ENCODE measurements at regions not wholly inside any gene's neighbourhood (a gene's known extent, or its start where the extent isn't known, plus 50 kb on each side); places are given as distances from the start of the nearest gene placed in this dataset.
"Not testable (repeated sequence)": the region's sequence is repeated elsewhere in the genome, so short reads cannot be mapped to it uniquely, and the experiment has no call there.

DNA sequence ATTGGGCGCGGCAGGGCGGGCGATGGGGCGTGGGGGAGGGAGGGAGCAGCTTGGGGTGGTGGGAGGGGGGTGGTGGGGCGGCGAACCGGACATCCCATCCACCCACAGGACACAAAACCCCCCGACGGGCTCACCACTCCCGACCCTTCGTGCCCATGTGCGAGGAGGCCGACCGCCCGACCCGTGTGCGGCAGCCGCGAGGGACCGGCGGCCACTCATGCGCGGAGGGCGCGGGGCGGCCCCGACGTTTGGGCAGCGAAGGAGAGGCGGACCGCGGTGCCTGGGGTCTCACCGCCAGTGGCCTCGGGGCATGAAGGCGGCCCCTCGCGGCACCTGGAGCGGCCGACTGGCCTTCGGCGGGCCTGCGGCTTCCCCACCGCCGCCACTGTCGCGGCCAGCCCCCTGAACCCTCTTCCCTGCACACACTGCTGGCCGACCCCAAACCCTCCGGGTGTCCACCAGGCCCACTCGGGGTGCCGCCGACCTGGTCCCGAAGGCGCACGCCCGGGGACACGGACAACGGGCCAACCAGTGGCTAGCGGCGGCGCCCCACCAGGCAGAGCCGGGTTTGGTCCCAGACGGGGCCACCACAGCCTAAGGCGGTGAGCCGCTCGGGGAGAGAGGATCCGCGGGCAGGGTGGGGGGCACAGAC, 94.6 kb upstream of the ANKRD30BL start:
- H3K36me3 ChIP-seq (ENCODE audit: control insufficient read depth, insufficient read depth, low read length): no peaks in the 10 kb centered on the region
- H3K27me3 ChIP-seq (replicated peaks; ENCODE audit: control insufficient read depth, insufficient read depth, low read length): no peaks in the 10 kb centered on the region
- no peak for TF ChIP-seq CTCF (IDR thresholded peaks at IDR 0.05; ENCODE audit: insufficient read depth, low read length, poor library complexity, severe bottlenecking)
- no peak overlapping the region for H3K4me3 ChIP-seq (replicated peaks; ENCODE audit: low read depth, low read length)
- DNase-seq (ENCODE audit: extremely low read depth, insufficient read length): no peak

- H3K36me3 ChIP-seq (ENCODE audit: control insufficient read depth, insufficient read depth, low read length); DNase-seq (ENCODE audit: extremely low read depth, insufficient read length); H3K27me3 ChIP-seq (replicated peaks; ENCODE audit: control insufficient read depth, insufficient read depth, low read length); H3K4me3 ChIP-seq (replicated peaks; ENCODE audit: low read depth, low read length): not testable (repeated sequence)
Observed at GRCh38 chr2:132256903-132257300, 95.2 kb upstream of the ANKRD30BL start.

- not testable (repeated sequence) for H3K27me3 ChIP-seq (replicated peaks; ENCODE audit: control insufficient read depth, insufficient read depth, low read length); H3K4me3 ChIP-seq (replicated peaks; ENCODE audit: low read depth, low read length); DNase-seq (ENCODE audit: extremely low read depth, insufficient read length); H3K36me3 ChIP-seq (ENCODE audit: control insufficient read depth, insufficient read depth, low read length)
Observed at GRCh38 chr2:132257301-132258171, 95.8 kb upstream of the ANKRD30BL start.

GRCh38 chr2:132259276-132259675, 97.5 kb upstream of the ANKRD30BL start:
- DNase-seq (ENCODE audit: extremely low read depth, insufficient read length); H3K36me3 ChIP-seq (ENCODE audit: control insufficient read depth, insufficient read depth, low read length); H3K4me3 ChIP-seq (replicated peaks; ENCODE audit: low read depth, low read length); H3K27me3 ChIP-seq (replicated peaks; ENCODE audit: control insufficient read depth, insufficient read depth, low read length): not testable (repeated sequence)

GRCh38 chr2:132265595-132265994, 103.8 kb upstream of the ANKRD30BL start:
- DNase-seq (ENCODE audit: extremely low read depth, insufficient read length); H3K4me3 ChIP-seq (replicated peaks; ENCODE audit: low read depth, low read length); H3K36me3 ChIP-seq (ENCODE audit: control insufficient read depth, insufficient read depth, low read length); H3K27me3 ChIP-seq (replicated peaks; ENCODE audit: control insufficient read depth, insufficient read depth, low read length): not testable (repeated sequence)

DNA sequence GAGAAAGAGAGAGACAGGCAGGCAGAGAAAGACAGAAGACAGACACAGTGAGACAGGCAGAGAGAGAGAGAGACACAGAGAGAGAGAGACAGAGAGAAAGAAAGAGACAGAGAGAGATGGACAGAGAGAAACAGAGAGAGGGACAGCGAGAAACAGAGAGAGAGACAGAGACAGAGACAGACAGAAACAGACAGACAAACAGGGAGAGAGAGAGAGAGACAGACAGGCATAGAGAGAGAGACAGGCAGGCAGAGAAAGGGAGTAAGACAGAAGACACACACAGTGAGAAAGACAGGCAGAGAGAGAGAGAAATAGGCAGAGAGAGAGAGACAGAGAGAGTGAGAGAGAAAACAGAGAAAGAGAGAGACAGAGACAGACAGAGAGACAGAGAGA, 105.3 kb upstream of the ANKRD30BL start:
- TF ChIP-seq CTCF (IDR thresholded peaks at IDR 0.05; ENCODE audit: insufficient read depth, low read length, poor library complexity, severe bottlenecking): no peak

DNA sequence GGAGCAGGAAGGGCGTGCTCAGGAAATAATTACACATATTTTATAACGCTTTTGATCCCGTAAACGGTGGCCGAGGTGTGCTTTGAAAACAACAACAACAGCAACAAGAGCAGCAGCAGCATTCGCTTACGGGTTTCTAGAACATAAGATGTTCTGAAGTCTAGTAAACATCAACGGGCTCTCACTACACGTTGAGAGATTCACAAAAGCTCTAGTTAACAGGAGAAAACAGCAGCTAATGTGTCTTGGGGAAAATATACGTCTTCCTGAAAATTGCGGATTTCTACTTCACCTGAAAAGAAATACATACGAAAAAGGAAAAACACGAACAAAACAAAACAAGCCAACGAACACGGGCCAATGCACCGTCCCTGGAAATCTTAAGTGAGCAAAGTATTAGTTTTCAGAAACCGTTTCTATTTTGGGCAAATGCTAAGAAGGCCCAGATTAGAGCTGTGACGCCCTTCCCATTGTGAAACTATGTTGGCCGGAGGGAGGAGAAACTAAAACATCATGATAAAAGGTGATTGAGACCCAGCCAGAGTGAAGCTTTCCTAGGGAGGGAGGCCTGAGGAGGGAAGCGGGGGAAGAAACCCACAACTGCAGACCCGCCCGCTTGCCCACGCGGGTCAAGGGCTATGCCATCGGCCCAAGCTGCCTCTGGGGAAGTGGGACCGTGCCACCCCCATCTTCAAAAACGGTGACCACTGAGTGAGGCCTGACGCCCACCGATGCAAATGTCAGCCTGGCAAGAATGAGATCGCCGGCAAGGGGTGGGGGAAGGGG, 105.9 kb upstream of the ANKRD30BL start:
- not testable (repeated sequence) for H3K27me3 ChIP-seq (replicated peaks; ENCODE audit: control insufficient read depth, insufficient read depth, low read length); DNase-seq (ENCODE audit: extremely low read depth, insufficient read length); H3K36me3 ChIP-seq (ENCODE audit: control insufficient read depth, insufficient read depth, low read length)
- H3K4me3 ChIP-seq (replicated peaks; ENCODE audit: low read depth, low read length): peak overlapping the region; percentile 44

More for the DNA sequence above, 105.3 kb upstream of the ANKRD30BL start:
- H3K4me3 ChIP-seq (replicated peaks; ENCODE audit: low read depth, low read length): no peak overlapping the region
- DNase-seq (ENCODE audit: extremely low read depth, insufficient read length): no peak
- H3K36me3 ChIP-seq (ENCODE audit: control insufficient read depth, insufficient read depth, low read length): no peaks in the 10 kb centered on the region
- H3K27me3 ChIP-seq (replicated peaks; ENCODE audit: control insufficient read depth, insufficient read depth, low read length): no peaks in the 10 kb centered on the region
